Trophoblast cell (in vitro differentiated cells and primary cell): ENCODE measurements at regions not wholly inside any gene's neighbourhood (a gene's known extent, or its start where the extent isn't known, plus 50 kb on each side); places are given as distances from the start of the nearest gene placed in this dataset.

Source experiments
- DNase-seq, 2 donors: peaks; one replicate each; pipeline ENCODE4 v3.0.0-alpha.2; 2016
- H2AFZ ChIP-seq: 2 replicates; pipeline ENCODE4 v1.6.1; 2013; ENCODE audit warnings: low read length, moderate library complexity, mild to moderate bottlenecking; ENCODE audit not compliant: insufficient read depth, poor library complexity
- H2AK5ac ChIP-seq: 2 replicates; pipeline ENCODE4 v1.6.1; 2013; ENCODE audit warnings: mild to moderate bottlenecking, low read length
- H2BK120ac ChIP-seq: 2 replicates; pipeline ENCODE4 v1.6.1; 2013; ENCODE audit warnings: low read length, mild to moderate bottlenecking, moderate library complexity; ENCODE audit not compliant: insufficient read depth, poor library complexity
- H2BK12ac ChIP-seq: 2 replicates; pipeline ENCODE4 v1.6.1; 2013; ENCODE audit warnings: mild to moderate bottlenecking, low read length, moderate library complexity
- H2BK5ac ChIP-seq: 2 replicates; pipeline ENCODE4 v1.6.1; 2013; ENCODE audit warnings: low read length, low read depth, moderate library complexity, mild to moderate bottlenecking; ENCODE audit not compliant: poor library complexity
- H3K14ac ChIP-seq: 2 replicates; pipeline ENCODE4 v1.6.1; 2013; ENCODE audit warnings: mild to moderate bottlenecking, low read length
- H3K18ac ChIP-seq: 2 replicates; pipeline ENCODE4 v1.6.1; 2013; ENCODE audit warnings: mild to moderate bottlenecking, low read length
- H3K23ac ChIP-seq: 2 replicates; pipeline ENCODE4 v1.6.1; 2013; ENCODE audit warnings: low read length
- H3K27ac ChIP-seq: 2 replicates; pipeline ENCODE4 v1.5.1; 2013; ENCODE audit warnings: low read depth, mild to moderate bottlenecking, inconsistent platforms, low read length, moderate library complexity
- H3K27me3 ChIP-seq: 2 replicates; pipeline ENCODE4 v1.6.1; 2013; ENCODE audit warnings: inconsistent platforms, mild to moderate bottlenecking, low read length, moderate library complexity; ENCODE audit not compliant: insufficient read depth
- H3K36me3 ChIP-seq, 2 experiments: 1 replicate in 1 of 2; 2 replicates in 1 of 2; pipeline ENCODE4 v1.6.1; 2013; ENCODE audit warnings: low read length in 2 of 2, mild to moderate bottlenecking in 2 of 2, moderate library complexity in 1 of 2; ENCODE audit not compliant: insufficient read depth in 2 of 2, control insufficient read depth in 1 of 2
- H3K4ac ChIP-seq: 2 replicates; pipeline ENCODE4 v1.6.1; 2013; ENCODE audit warnings: low read depth, mild to moderate bottlenecking, low read length, moderate library complexity
- H3K4me1 ChIP-seq, 2 experiments: 1 replicate in 1 of 2; 2 replicates in 1 of 2; pipeline ENCODE4 v1.6.1; 2013; ENCODE audit warnings: low read length in 2 of 2, mild to moderate bottlenecking in 2 of 2, moderate library complexity in 1 of 2; ENCODE audit not compliant: insufficient read depth in 2 of 2, control insufficient read depth in 1 of 2
- H3K4me2 ChIP-seq: 2 replicates; pipeline ENCODE4 v1.6.1; 2013; ENCODE audit warnings: inconsistent platforms, mild to moderate bottlenecking, low read length, moderate library complexity
- H3K4me3 ChIP-seq: 2 replicates; pipeline ENCODE4 v1.5.1; 2013; ENCODE audit warnings: mild to moderate bottlenecking, low read depth, low read length, inconsistent platforms
- H3K79me1 ChIP-seq: one replicate; pipeline ENCODE4 v1.6.1; 2013; ENCODE audit warnings: low read length
- H3K79me2 ChIP-seq: 2 replicates; pipeline ENCODE4 v1.6.1; 2013; ENCODE audit warnings: low read length, mild to moderate bottlenecking; ENCODE audit not compliant: control insufficient read depth, insufficient read depth, poor library complexity
- H3K9ac ChIP-seq: 2 replicates; pipeline ENCODE4 v1.6.1; 2013; ENCODE audit warnings: mild to moderate bottlenecking, low read length
- H3K9me3 ChIP-seq: 2 replicates; pipeline ENCODE4 v1.6.1; 2013; ENCODE audit warnings: low read depth, mild to moderate bottlenecking, control low read depth, inconsistent platforms, low read length; ENCODE audit not compliant: insufficient read depth
- H4K12ac ChIP-seq: 2 replicates; pipeline ENCODE4 v1.6.1; 2013; ENCODE audit warnings: low read depth, mild to moderate bottlenecking, low read length, moderate library complexity
- H4K8ac ChIP-seq: 2 replicates; pipeline ENCODE4 v1.6.1; 2013; ENCODE audit warnings: low read depth, mild to moderate bottlenecking, low read length, moderate library complexity
- H4K91ac ChIP-seq: one replicate; pipeline ENCODE4 v1.6.1; 2013; ENCODE audit warnings: low read depth, mild to moderate bottlenecking, low read length, moderate library complexity
- WGBS: extraction: QIAGEN DNeasy Blood & Tissue Kit; methylation state at CpG from one replicate; pipeline ENCODE4 v1.1.7; 2013; ENCODE audit warnings: missing lambda C conversion rate; ENCODE audit not compliant: insufficient read length, insufficient coverage; ENCODE audit errors: extremely low coverage; 5-methylcytosine and 5-hydroxymethylcytosine counted together

GRCh38 chr2:133945089-133945488, 308.8 kb upstream of the MGAT5 start:
- WGBS: no CpG with 5 or more reads among the region's 3 CpGs
- H3K4me2 ChIP-seq: no peak overlapping the region

GRCh38 chr2:133947057-133947456, 306.8 kb upstream of the MGAT5 start:
- Histone ChIP-seq H3K4me2 (no peak overlapping the region), H3K14ac (no peak overlapping the region), H3K4me1 (no peaks in the 10 kb centered on the region), H3K4me3 (no peak overlapping the region), H2AFZ (no peak overlapping the region), H4K8ac (no peak overlapping the region), H3K9ac (no peak overlapping the region), H2AK5ac (no peak overlapping the region), H3K79me1 (no peaks in the 10 kb centered on the region), H3K23ac (no peak overlapping the region), H3K36me3 (no peaks in the 10 kb centered on the region), H2BK5ac (no peak overlapping the region), H2BK120ac (no peak overlapping the region), H3K4ac (no peak overlapping the region), H3K27ac (no peak overlapping the region), H3K9me3 (peaks cover 1% of the 10 kb centered on the region), H3K79me2 (no peaks in the 10 kb centered on the region), H3K18ac (no peak overlapping the region), H4K91ac (no peak overlapping the region), H2BK12ac (no peak overlapping the region), H4K12ac (no peak overlapping the region), H3K27me3 (no peaks in the 10 kb centered on the region)
- WGBS: no CpG with 5 or more reads among the region's 1 CpG
- DNase-seq: no peak

More at GRCh38 chr2:133945089-133945488, 308.8 kb upstream of the MGAT5 start:
- Histone ChIP-seq H3K23ac (no peak overlapping the region), H2BK5ac (no peak overlapping the region), H3K18ac (no peak overlapping the region), H4K8ac (no peak overlapping the region), H3K79me2 (no peaks in the 10 kb centered on the region), H3K4ac (no peak overlapping the region), H3K9ac (no peak overlapping the region), H3K27ac (no peak overlapping the region), H2BK120ac (no peak overlapping the region), H3K4me1 (no peaks in the 10 kb centered on the region), H2AFZ (no peak overlapping the region), H3K14ac (no peak overlapping the region), H3K79me1 (no peaks in the 10 kb centered on the region), H2BK12ac (no peak overlapping the region), H2AK5ac (no peak overlapping the region), H4K12ac (no peak overlapping the region), H4K91ac (no peak overlapping the region), H3K9me3 (peaks cover 1% of the 10 kb centered on the region), H3K27me3 (no peaks in the 10 kb centered on the region), H3K4me3 (no peak overlapping the region), H3K36me3 (no peaks in the 10 kb centered on the region)
- DNase-seq: no peak

- H2AFZ ChIP-seq: no peak overlapping the region
- H4K91ac ChIP-seq: no peak overlapping the region
- H3K27ac ChIP-seq: no peak overlapping the region
- H3K4me1 ChIP-seq: no peaks in the 10 kb centered on the region
- no peaks in the 10 kb centered on the region for H3K36me3 ChIP-seq
- H3K27me3 ChIP-seq: no peaks in the 10 kb centered on the region
- no CpG with 5 or more reads among the region's 2 CpGs for WGBS
- H3K4me3 ChIP-seq: no peak overlapping the region
- H3K9me3 ChIP-seq: peaks cover 1% of the 10 kb centered on the region
- H4K8ac ChIP-seq: no peak overlapping the region
- no peaks in the 10 kb centered on the region for H3K79me1 ChIP-seq
- no peak overlapping the region for H2BK12ac ChIP-seq
- DNase-seq: peak in 1 of 2 donors; percentile 22
- H2AK5ac ChIP-seq: no peak overlapping the region
- no peaks in the 10 kb centered on the region for H3K79me2 ChIP-seq
- no peak overlapping the region for H2BK120ac ChIP-seq
- no peak overlapping the region for H3K9ac ChIP-seq
- H3K4ac ChIP-seq: no peak overlapping the region
- no peak overlapping the region for H3K23ac ChIP-seq
- H2BK5ac ChIP-seq: no peak overlapping the region
- H3K14ac ChIP-seq: no peak overlapping the region
- H3K4me2 ChIP-seq: no peak overlapping the region
- H3K18ac ChIP-seq: no peak overlapping the region
- no peak overlapping the region for H4K12ac ChIP-seq
Observed at GRCh38 chr2:133948610-133949290, 305.1 kb upstream of the MGAT5 start.

GRCh38 chr2:133949595-133949994, 304.3 kb upstream of the MGAT5 start:
- Histone ChIP-seq H3K4me3 (no peak overlapping the region), H3K27ac (no peak overlapping the region), H3K79me1 (no peaks in the 10 kb centered on the region), H4K8ac (no peak overlapping the region), H3K14ac (no peak overlapping the region), H3K4me1 (no peaks in the 10 kb centered on the region), H3K27me3 (no peaks in the 10 kb centered on the region), H3K23ac (no peak overlapping the region), H2BK5ac (no peak overlapping the region), H3K9ac (no peak overlapping the region), H2BK12ac (no peak overlapping the region), H3K36me3 (no peaks in the 10 kb centered on the region), H3K4ac (no peak overlapping the region), H3K18ac (no peak overlapping the region), H4K91ac (no peak overlapping the region), H2AFZ (no peak overlapping the region), H3K4me2 (no peak overlapping the region), H3K9me3 (peaks cover 1% of the 10 kb centered on the region), H4K12ac (no peak overlapping the region), H2BK120ac (no peak overlapping the region), H3K79me2 (no peaks in the 10 kb centered on the region), H2AK5ac (no peak overlapping the region)
- DNase-seq: no peak
- WGBS: no CpG with 5 or more reads among the region's 3 CpGs
